22Rv1 (cell line): ENCODE measurements at regions not wholly inside any gene's neighbourhood (a gene's known extent, or its start where the extent isn't known, plus 50 kb on each side); places are given as distances from the start of the nearest gene placed in this dataset.

Experiments used
- ZFX ChIP-seq: fragments of 450-650 bp; IDR thresholded peaks from 2 replicates; pipeline ENCODE4 v1.6.1; 2017; ENCODE audit warnings: antibody characterized with exemption, borderline replicate concordance
- TF ChIP-seq, protein P1 (sequence below): fragments of 450-650 bp; IDR thresholded peaks from 2 replicates; pipeline ENCODE4 v1.5.1; 2017; ENCODE audit warnings: mild to moderate bottlenecking

DNA sequence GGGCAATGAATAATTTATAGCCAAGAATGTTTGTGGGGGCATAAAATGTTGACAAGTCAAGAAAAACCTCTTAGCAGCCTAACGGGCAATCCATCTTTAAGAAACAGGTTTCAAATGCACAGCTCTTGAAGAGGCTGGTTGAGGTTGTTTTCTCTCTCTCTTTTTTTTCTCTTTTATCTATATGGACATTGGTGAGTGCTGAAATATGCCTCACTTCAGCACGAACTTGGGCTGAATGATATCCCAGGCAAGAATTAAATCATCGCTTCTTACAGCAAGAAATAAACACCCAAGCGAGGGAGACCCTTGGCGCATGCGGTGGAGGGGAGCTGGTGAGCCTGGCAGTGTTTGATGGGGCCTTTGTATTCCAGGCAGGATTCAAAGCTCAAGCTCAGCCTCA lies 160.9 kb downstream of the OAT start:
- TF ChIP-seq, protein P1, sequence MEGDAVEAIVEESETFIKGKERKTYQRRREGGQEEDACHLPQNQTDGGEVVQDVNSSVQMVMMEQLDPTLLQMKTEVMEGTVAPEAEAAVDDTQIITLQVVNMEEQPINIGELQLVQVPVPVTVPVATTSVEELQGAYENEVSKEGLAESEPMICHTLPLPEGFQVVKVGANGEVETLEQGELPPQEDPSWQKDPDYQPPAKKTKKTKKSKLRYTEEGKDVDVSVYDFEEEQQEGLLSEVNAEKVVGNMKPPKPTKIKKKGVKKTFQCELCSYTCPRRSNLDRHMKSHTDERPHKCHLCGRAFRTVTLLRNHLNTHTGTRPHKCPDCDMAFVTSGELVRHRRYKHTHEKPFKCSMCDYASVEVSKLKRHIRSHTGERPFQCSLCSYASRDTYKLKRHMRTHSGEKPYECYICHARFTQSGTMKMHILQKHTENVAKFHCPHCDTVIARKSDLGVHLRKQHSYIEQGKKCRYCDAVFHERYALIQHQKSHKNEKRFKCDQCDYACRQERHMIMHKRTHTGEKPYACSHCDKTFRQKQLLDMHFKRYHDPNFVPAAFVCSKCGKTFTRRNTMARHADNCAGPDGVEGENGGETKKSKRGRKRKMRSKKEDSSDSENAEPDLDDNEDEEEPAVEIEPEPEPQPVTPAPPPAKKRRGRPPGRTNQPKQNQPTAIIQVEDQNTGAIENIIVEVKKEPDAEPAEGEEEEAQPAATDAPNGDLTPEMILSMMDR, result no peak
- no peak for TF ChIP-seq ZFX
